ENCODE measurements at regions not wholly inside any gene's neighbourhood (a gene's known extent, or its start where the extent isn't known, plus 50 kb on each side); places are given as distances from the start of the nearest gene placed in this dataset.
A peak's percentile ranks its signal among the peaks of the same experiment; 100 is the strongest.

GRCh38 chr12:63206909-63207308, 55.9 kb upstream of the AVPR1A start:
- Histone ChIP-seq H3K27me3 (replicated peaks; ENCODE audit: insufficient read depth, low read depth, low read length, poor library complexity) (no peaks in the 10 kb centered on the region), H3K27ac (ENCODE audit: low read depth, low read length, poor library complexity, severe bottlenecking) (no peak overlapping the region), H3K4me1 (ENCODE audit: insufficient read depth, low read length, poor library complexity, severe bottlenecking) (no peaks in the 10 kb centered on the region), H3K36me3 (ENCODE audit: insufficient read depth, low read length, poor library complexity, severe bottlenecking) (no peaks in the 10 kb centered on the region), H3K9me3 (ENCODE audit: low read depth, low read length, poor library complexity, severe bottlenecking) (no peaks in the 10 kb centered on the region), H3K4me3 (ENCODE audit: low read depth, low read length, poor library complexity, severe bottlenecking) (no peak overlapping the region)
- intact Hi-C loops (cut with micrococcal nuclease; ENCODE audit: unreplicated experiment), result no loop called here
- ChIA-PET POLR2A (ENCODE audit: low non-redundant PET) (no interaction called here), CTCF (no interaction called here)
- BruUV-seq (replicated peaks), result no TSS peak
- TF ChIP-seq EZH2 (IDR thresholded peaks at IDR 0.05; ENCODE audit: borderline replicate concordance, low read depth, low read length, poor library complexity, severe bottlenecking) (no peak), CTCF (conservative IDR thresholded peaks at IDR 0.05; ENCODE audit: low read depth, low read length) (no peak)
- peak; percentile 12 for DNase-seq (ENCODE audit: low spot score)

- H3K36me3 ChIP-seq (ENCODE audit: insufficient read depth, low read length, poor library complexity, severe bottlenecking), result no peaks in the 10 kb centered on the region
- intact Hi-C loops (cut with micrococcal nuclease; ENCODE audit: unreplicated experiment), result no loop called here
- H3K4me1 ChIP-seq (ENCODE audit: insufficient read depth, low read length, poor library complexity, severe bottlenecking), result no peaks in the 10 kb centered on the region
- no peak overlapping the region for H3K4me3 ChIP-seq (ENCODE audit: low read depth, low read length, poor library complexity, severe bottlenecking)
- CTCF ChIA-PET, result no interaction called here
- DNase-seq (ENCODE audit: low spot score), result no peak
- no TSS peak for BruUV-seq (replicated peaks)
- no peaks in the 10 kb centered on the region for H3K9me3 ChIP-seq (ENCODE audit: low read depth, low read length, poor library complexity, severe bottlenecking)
- no peak for TF ChIP-seq EZH2 (IDR thresholded peaks at IDR 0.05; ENCODE audit: borderline replicate concordance, low read depth, low read length, poor library complexity, severe bottlenecking)
- no peak overlapping the region for H3K27ac ChIP-seq (ENCODE audit: low read depth, low read length, poor library complexity, severe bottlenecking)
- POLR2A ChIA-PET (ENCODE audit: low non-redundant PET), result no interaction called here
- H3K27me3 ChIP-seq (replicated peaks; ENCODE audit: insufficient read depth, low read depth, low read length, poor library complexity), result no peaks in the 10 kb centered on the region
These were observed 55.5 kb upstream of the AVPR1A start for GRCh38 chr12:63206494-63206893.

Data from A673 (cell line).